SK-N-SH (cell line): ENCODE measurements at regions not wholly inside any gene's neighbourhood (a gene's known extent, or its start where the extent isn't known, plus 50 kb on each side); places are given as distances from the start of the nearest gene placed in this dataset.

Source experiments
- FOXJ3 ChIP-seq: sonication (generic); formaldehyde crosslinking; IDR thresholded peaks from 2 replicates; pipeline ENCODE4 v1.5.1; 2020; ENCODE audit warnings: mild to moderate bottlenecking, missing genetic modification reagents
- JUND ChIP-seq: IDR thresholded peaks from 2 replicates; pipeline ENCODE4 v1.4.0; 2012
- MXI1 ChIP-seq: IDR thresholded peaks from 2 replicates; pipeline ENCODE4 v1.6.1; 2012; ENCODE audit warnings: mild to moderate bottlenecking, low read depth, low read length, improper control_type of control experiment
- NFIC ChIP-seq: IDR thresholded peaks from 2 replicates; pipeline ENCODE4 v1.4.0; 2012; ENCODE audit warnings: borderline replicate concordance
- RAD21 ChIP-seq: IDR thresholded peaks from 2 replicates; pipeline ENCODE4 v1.6.1; 2012; ENCODE audit warnings: mild to moderate bottlenecking, low read length
- RFX5 ChIP-seq: IDR thresholded peaks from 2 replicates; pipeline ENCODE4 v1.6.1; 2012; ENCODE audit warnings: mild to moderate bottlenecking, improper control_type of control experiment, low read length
- SIN3A ChIP-seq: IDR thresholded peaks from 2 replicates; pipeline ENCODE4 v1.6.1; 2012; ENCODE audit warnings: low read depth, mild to moderate bottlenecking, low read length, moderate library complexity, borderline replicate concordance
- TAF1 ChIP-seq: IDR thresholded peaks from 2 replicates; pipeline ENCODE4 v1.6.1; 2012; ENCODE audit warnings: low read depth, mild to moderate bottlenecking, low read length, moderate library complexity, borderline replicate concordance
- TF ChIP-seq, protein P1 (sequence below): fragments of 200-600 bp; sonication (generic); IDR thresholded peaks from 2 replicates; pipeline ENCODE4 v1.6.1; 2017; ENCODE audit warnings: antibody characterized with exemption, mild to moderate bottlenecking, moderate library complexity
- TF ChIP-seq, protein P2 (sequence below): IDR thresholded peaks from 2 replicates; pipeline ENCODE4 v1.4.0; 2012; ENCODE audit warnings: low read depth, borderline replicate concordance

DNA sequence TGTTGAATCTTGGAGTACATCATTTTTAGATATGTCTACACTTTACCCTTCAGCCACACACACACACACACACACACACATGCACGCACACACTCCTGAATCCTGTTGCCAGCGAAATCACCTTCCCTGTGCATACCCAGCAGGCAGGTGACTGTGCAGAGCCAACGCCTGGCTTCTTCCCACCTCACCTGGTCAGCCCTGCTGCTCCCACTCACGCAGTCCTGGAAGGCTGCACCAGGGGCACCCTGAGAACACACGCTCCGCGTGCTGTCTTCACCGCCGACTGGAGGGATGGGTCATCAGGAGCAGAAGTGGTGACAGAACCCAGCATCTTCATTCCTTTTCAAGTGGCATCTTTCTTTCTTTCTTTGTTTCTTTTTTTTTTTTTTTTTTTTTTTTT is 94.6 kb downstream of the TBXT start:
- TF ChIP-seq, protein P1, sequence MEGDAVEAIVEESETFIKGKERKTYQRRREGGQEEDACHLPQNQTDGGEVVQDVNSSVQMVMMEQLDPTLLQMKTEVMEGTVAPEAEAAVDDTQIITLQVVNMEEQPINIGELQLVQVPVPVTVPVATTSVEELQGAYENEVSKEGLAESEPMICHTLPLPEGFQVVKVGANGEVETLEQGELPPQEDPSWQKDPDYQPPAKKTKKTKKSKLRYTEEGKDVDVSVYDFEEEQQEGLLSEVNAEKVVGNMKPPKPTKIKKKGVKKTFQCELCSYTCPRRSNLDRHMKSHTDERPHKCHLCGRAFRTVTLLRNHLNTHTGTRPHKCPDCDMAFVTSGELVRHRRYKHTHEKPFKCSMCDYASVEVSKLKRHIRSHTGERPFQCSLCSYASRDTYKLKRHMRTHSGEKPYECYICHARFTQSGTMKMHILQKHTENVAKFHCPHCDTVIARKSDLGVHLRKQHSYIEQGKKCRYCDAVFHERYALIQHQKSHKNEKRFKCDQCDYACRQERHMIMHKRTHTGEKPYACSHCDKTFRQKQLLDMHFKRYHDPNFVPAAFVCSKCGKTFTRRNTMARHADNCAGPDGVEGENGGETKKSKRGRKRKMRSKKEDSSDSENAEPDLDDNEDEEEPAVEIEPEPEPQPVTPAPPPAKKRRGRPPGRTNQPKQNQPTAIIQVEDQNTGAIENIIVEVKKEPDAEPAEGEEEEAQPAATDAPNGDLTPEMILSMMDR: no peak
- TF ChIP-seq RAD21 (no peak), JUND (no peak), NFIC (no peak), SIN3A (no peak), FOXJ3 (no peak), MXI1 (no peak), TAF1 (no peak), RFX5 (no peak)
- TF ChIP-seq, protein P2, sequence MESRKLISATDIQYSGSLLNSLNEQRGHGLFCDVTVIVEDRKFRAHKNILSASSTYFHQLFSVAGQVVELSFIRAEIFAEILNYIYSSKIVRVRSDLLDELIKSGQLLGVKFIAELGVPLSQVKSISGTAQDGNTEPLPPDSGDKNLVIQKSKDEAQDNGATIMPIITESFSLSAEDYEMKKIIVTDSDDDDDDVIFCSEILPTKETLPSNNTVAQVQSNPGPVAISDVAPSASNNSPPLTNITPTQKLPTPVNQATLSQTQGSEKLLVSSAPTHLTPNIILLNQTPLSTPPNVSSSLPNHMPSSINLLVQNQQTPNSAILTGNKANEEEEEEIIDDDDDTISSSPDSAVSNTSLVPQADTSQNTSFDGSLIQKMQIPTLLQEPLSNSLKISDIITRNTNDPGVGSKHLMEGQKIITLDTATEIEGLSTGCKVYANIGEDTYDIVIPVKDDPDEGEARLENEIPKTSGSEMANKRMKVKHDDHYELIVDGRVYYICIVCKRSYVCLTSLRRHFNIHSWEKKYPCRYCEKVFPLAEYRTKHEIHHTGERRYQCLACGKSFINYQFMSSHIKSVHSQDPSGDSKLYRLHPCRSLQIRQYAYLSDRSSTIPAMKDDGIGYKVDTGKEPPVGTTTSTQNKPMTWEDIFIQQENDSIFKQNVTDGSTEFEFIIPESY: no peak
